Mesenchymal stem cell (in vitro differentiated cells and primary cell): ENCODE measurements at regions not wholly inside any gene's neighbourhood (a gene's known extent, or its start where the extent isn't known, plus 50 kb on each side); places are given as distances from the start of the nearest gene placed in this dataset.

Experiments
- DNase-seq: peaks from one replicate; pipeline ENCODE4 v3.0.0-alpha.2; 2013
- H2AFZ ChIP-seq: one replicate; pipeline ENCODE4 v1.6.1; 2013; ENCODE audit warnings: low read depth, mild to moderate bottlenecking, control low read depth, inconsistent platforms, low read length, moderate library complexity
- H2AK5ac ChIP-seq: 2 replicates; pipeline ENCODE4 v1.6.1; 2013; ENCODE audit warnings: low read length, moderate library complexity, mild to moderate bottlenecking, inconsistent platforms; ENCODE audit not compliant: severe bottlenecking
- H2BK120ac ChIP-seq: one replicate; pipeline ENCODE4 v1.6.1; 2013; ENCODE audit warnings: low read depth, mild to moderate bottlenecking, inconsistent platforms, low read length, moderate library complexity
- H2BK12ac ChIP-seq, 2 experiments: one replicate each; pipeline ENCODE4 v1.6.1; 2013; ENCODE audit warnings: inconsistent platforms in 2 of 2, low read length in 2 of 2, mild to moderate bottlenecking in 2 of 2, moderate library complexity in 2 of 2, control low read depth in 1 of 2
- H2BK15ac ChIP-seq: one replicate; pipeline ENCODE4 v1.6.1; 2013; ENCODE audit warnings: mild to moderate bottlenecking, low read depth, inconsistent platforms; ENCODE audit not compliant: poor library complexity, severe bottlenecking
- H2BK5ac ChIP-seq: 2 replicates; pipeline ENCODE4 v1.6.1; 2013; ENCODE audit warnings: low read depth, mild to moderate bottlenecking, low read length, control low read depth, inconsistent platforms; ENCODE audit not compliant: poor library complexity, severe bottlenecking
- H3K14ac ChIP-seq, 2 experiments: one replicate each; pipeline ENCODE4 v1.6.1; 2013; ENCODE audit warnings: inconsistent platforms in 2 of 2, low read length in 2 of 2, control low read depth in 1 of 2, mild to moderate bottlenecking in 1 of 2, moderate library complexity in 1 of 2
- H3K18ac ChIP-seq, 2 experiments: one replicate each; pipeline ENCODE4 v1.6.1; 2013; ENCODE audit warnings: inconsistent platforms in 2 of 2, low read length in 2 of 2, control low read depth in 1 of 2, low read depth in 1 of 2, mild to moderate bottlenecking in 1 of 2
- H3K23ac ChIP-seq, 2 experiments: one replicate each; pipeline ENCODE4 v1.6.1; 2013; ENCODE audit warnings: inconsistent platforms in 2 of 2, low read length in 2 of 2, mild to moderate bottlenecking in 2 of 2, moderate library complexity in 2 of 2, control low read depth in 1 of 2
- H3K27ac ChIP-seq: 2 replicates; pipeline ENCODE4 v1.5.1; 2013; ENCODE audit warnings: mild to moderate bottlenecking, moderate library complexity, low read length, control low read depth, inconsistent platforms; ENCODE audit not compliant: poor library complexity, severe bottlenecking
- H3K27me3 ChIP-seq, 2 experiments: 2 replicates each; pipeline versions ENCODE4 v1.6.1 to v1.7.0; 2013; ENCODE audit warnings: low read length in 2 of 2, mild to moderate bottlenecking in 2 of 2, moderate library complexity in 2 of 2, control low read depth in 1 of 2, inconsistent platforms in 1 of 2; ENCODE audit not compliant: control insufficient read depth in 1 of 2, insufficient read depth in 1 of 2
- H3K36me3 ChIP-seq, 2 experiments: 2 replicates each; pipeline versions ENCODE4 v1.6.1 to v1.7.0; 2013; ENCODE audit warnings: low read length in 2 of 2, control low read depth in 1 of 2, inconsistent platforms in 1 of 2, low read depth in 1 of 2, mild to moderate bottlenecking in 1 of 2; ENCODE audit not compliant: insufficient read depth in 2 of 2, control insufficient read depth in 1 of 2
- H3K4ac ChIP-seq, 2 experiments: one replicate each; pipeline ENCODE4 v1.6.1; 2013; ENCODE audit warnings: inconsistent platforms in 2 of 2, low read length in 2 of 2, mild to moderate bottlenecking in 2 of 2, moderate library complexity in 2 of 2, control low read depth in 1 of 2, low read depth in 1 of 2
- H3K4me1 ChIP-seq: 2 replicates; pipeline ENCODE4 v1.6.1; 2013; ENCODE audit warnings: low read depth, low read length, control low read depth; ENCODE audit not compliant: control insufficient read depth, insufficient read depth
- H3K4me2 ChIP-seq: 2 replicates; pipeline ENCODE4 v1.6.1; 2013; ENCODE audit warnings: low read length, mild to moderate bottlenecking, inconsistent platforms; ENCODE audit not compliant: poor library complexity, severe bottlenecking
- H3K4me3 ChIP-seq, 2 experiments: 2 replicates each; pipeline versions ENCODE4 v1.5.1 to v1.7.0; 2013; ENCODE audit warnings: low read length in 2 of 2, mild to moderate bottlenecking in 2 of 2, control low read depth in 1 of 2, low read depth in 1 of 2; ENCODE audit not compliant: insufficient read depth in 1 of 2
- H3K79me1 ChIP-seq: replicated peaks from 2 replicates; pipeline ENCODE4 v1.6.1; 2013; ENCODE audit warnings: mild to moderate bottlenecking, control low read depth, low read length, inconsistent platforms; ENCODE audit not compliant: poor library complexity, severe bottlenecking
- H3K9ac ChIP-seq: 2 replicates; pipeline ENCODE4 v1.7.0; 2013; ENCODE audit warnings: mild to moderate bottlenecking, low read length, moderate library complexity
- H3K9me3 ChIP-seq: 2 replicates; pipeline ENCODE4 v1.7.0; 2013; ENCODE audit warnings: mild to moderate bottlenecking, low read length; ENCODE audit not compliant: control insufficient read depth
- H4K8ac ChIP-seq: one replicate; pipeline ENCODE4 v1.6.1; 2013; ENCODE audit warnings: inconsistent platforms, mild to moderate bottlenecking, low read length, moderate library complexity
- H4K91ac ChIP-seq: one replicate; pipeline ENCODE4 v1.6.1; 2013; ENCODE audit warnings: mild to moderate bottlenecking, low read length, inconsistent platforms
- WGBS: methylation state at CpG from one replicate; pipeline ENCODE4 v1.1.7; 2013; ENCODE audit warnings: mixed read lengths; 5-methylcytosine and 5-hydroxymethylcytosine counted together

GRCh38 chr21:37994211-37994610, 78.0 kb upstream of the KCNJ6 start:
- Histone ChIP-seq H3K4me3 (no peak overlapping the region), H3K14ac (no peak overlapping the region), H4K91ac (no peak overlapping the region), H2AFZ (no peak overlapping the region), H3K4me1 (no peaks in the 10 kb centered on the region), H3K27me3 (peaks cover 6 to 31% of the 10 kb centered on the region in 2 experiments), H3K4me2 (no peak overlapping the region), H3K36me3 (no peaks in the 10 kb centered on the region), H3K27ac (no peak overlapping the region), H3K4ac (no peak overlapping the region), H3K79me1 (no peaks in the 10 kb centered on the region), H3K18ac (no peak overlapping the region), H2BK120ac (no peak overlapping the region), H2BK5ac (no peak overlapping the region), H3K23ac (no peak overlapping the region), H2BK15ac (no peak overlapping the region), H2AK5ac (no peak overlapping the region), H2BK12ac (no peak overlapping the region), H3K9me3 (no peaks in the 10 kb centered on the region), H3K9ac (no peak overlapping the region), H4K8ac (no peak overlapping the region)
- WGBS = 71% methylated on average over 1 of the region's 4 CpGs
- DNase-seq = no peak

GRCh38 chr21:38012672-38013071, 96.4 kb upstream of the KCNJ6 start:
- no peak overlapping the region for H2AFZ ChIP-seq
- no peaks in the 10 kb centered on the region for H3K36me3 ChIP-seq
- H3K14ac ChIP-seq = no peak overlapping the region
- WGBS = 80% methylated on average over 4 of the region's 4 CpGs
- H3K9ac ChIP-seq = no peak overlapping the region
- H3K9me3 ChIP-seq = no peaks in the 10 kb centered on the region
- H2BK120ac ChIP-seq = no peak overlapping the region
- H3K27ac ChIP-seq = no peak overlapping the region
- no peak overlapping the region for H2AK5ac ChIP-seq
- H3K23ac ChIP-seq = no peak overlapping the region
- no peak overlapping the region for H2BK15ac ChIP-seq
- H3K4me1 ChIP-seq = no peaks in the 10 kb centered on the region
- H4K91ac ChIP-seq = no peak overlapping the region
- no peak overlapping the region for H3K4me3 ChIP-seq
- no peak for DNase-seq
- H3K27me3 ChIP-seq = peaks cover 11 to 57% of the 10 kb centered on the region in 2 experiments
- no peak overlapping the region for H2BK12ac ChIP-seq
- H3K4ac ChIP-seq = no peak overlapping the region
- no peak overlapping the region for H4K8ac ChIP-seq
- no peak overlapping the region for H2BK5ac ChIP-seq
- no peaks in the 10 kb centered on the region for H3K79me1 ChIP-seq
- H3K18ac ChIP-seq = no peak overlapping the region
- H3K4me2 ChIP-seq = no peak overlapping the region

GRCh38 chr21:38013741-38014140, 97.5 kb upstream of the KCNJ6 start:
- no peak overlapping the region for H3K9ac ChIP-seq

GRCh38 chr21:38014298-38014697, 98.0 kb upstream of the KCNJ6 start:
- no peaks in the 10 kb centered on the region for H3K9me3 ChIP-seq
- H2BK12ac ChIP-seq = no peak overlapping the region
- no peak overlapping the region for H2BK120ac ChIP-seq
- H2AK5ac ChIP-seq = no peak overlapping the region
- 58% methylated on average over 1 of the region's 1 CpG for WGBS
- no peaks in the 10 kb centered on the region for H3K79me1 ChIP-seq
- H3K4ac ChIP-seq = no peak overlapping the region
- no peak overlapping the region for H2AFZ ChIP-seq
- no peak overlapping the region for H3K23ac ChIP-seq
- H3K27me3 ChIP-seq = peaks cover 11 to 42% of the 10 kb centered on the region in 2 experiments
- H3K4me3 ChIP-seq = no peak overlapping the region
- no peak overlapping the region for H4K8ac ChIP-seq
- H4K91ac ChIP-seq = no peak overlapping the region
- H3K27ac ChIP-seq = no peak overlapping the region
- no peak overlapping the region for H3K14ac ChIP-seq
- H2BK5ac ChIP-seq = no peak overlapping the region
- no peak overlapping the region for H3K18ac ChIP-seq
- no peaks in the 10 kb centered on the region for H3K4me1 ChIP-seq
- no peak overlapping the region for H3K4me2 ChIP-seq
- DNase-seq = no peak
- H2BK15ac ChIP-seq = no peak overlapping the region
- no peak overlapping the region for H3K9ac ChIP-seq
- no peaks in the 10 kb centered on the region for H3K36me3 ChIP-seq

More at GRCh38 chr21:38013741-38014140, 97.5 kb upstream of the KCNJ6 start:
- Histone ChIP-seq H3K36me3 (no peaks in the 10 kb centered on the region), H3K9me3 (no peaks in the 10 kb centered on the region), H2AK5ac (no peak overlapping the region), H3K23ac (no peak overlapping the region), H4K8ac (no peak overlapping the region), H3K4me3 (no peak overlapping the region), H3K4me2 (no peak overlapping the region), H2BK5ac (no peak overlapping the region), H3K27ac (no peak overlapping the region), H3K14ac (no peak overlapping the region), H2BK12ac (no peak overlapping the region), H3K4ac (no peak overlapping the region), H3K18ac (no peak overlapping the region), H2BK15ac (no peak overlapping the region), H2AFZ (no peak overlapping the region), H4K91ac (no peak overlapping the region), H3K4me1 (no peaks in the 10 kb centered on the region), H3K79me1 (no peaks in the 10 kb centered on the region), H3K27me3 (peaks cover 11 to 48% of the 10 kb centered on the region in 2 experiments), H2BK120ac (no peak overlapping the region)
- DNase-seq = no peak
- 52% methylated on average over 3 of the region's 4 CpGs for WGBS
